GM11168 (cell line): ENCODE measurements at regions not wholly inside any gene's neighbourhood (a gene's known extent, or its start where the extent isn't known, plus 50 kb on each side); places are given as distances from the start of the nearest gene placed in this dataset.

ENCODE experiments used
- in situ Hi-C: fragments of 300-500 bp; cut with MboI; formaldehyde crosslinking; loops from one replicate; pipeline ENCODE4 v1.12.0; 2022; ENCODE audit warnings: low sequenced_read_pairs; ENCODE audit not compliant: unreplicated experiment

DNA sequence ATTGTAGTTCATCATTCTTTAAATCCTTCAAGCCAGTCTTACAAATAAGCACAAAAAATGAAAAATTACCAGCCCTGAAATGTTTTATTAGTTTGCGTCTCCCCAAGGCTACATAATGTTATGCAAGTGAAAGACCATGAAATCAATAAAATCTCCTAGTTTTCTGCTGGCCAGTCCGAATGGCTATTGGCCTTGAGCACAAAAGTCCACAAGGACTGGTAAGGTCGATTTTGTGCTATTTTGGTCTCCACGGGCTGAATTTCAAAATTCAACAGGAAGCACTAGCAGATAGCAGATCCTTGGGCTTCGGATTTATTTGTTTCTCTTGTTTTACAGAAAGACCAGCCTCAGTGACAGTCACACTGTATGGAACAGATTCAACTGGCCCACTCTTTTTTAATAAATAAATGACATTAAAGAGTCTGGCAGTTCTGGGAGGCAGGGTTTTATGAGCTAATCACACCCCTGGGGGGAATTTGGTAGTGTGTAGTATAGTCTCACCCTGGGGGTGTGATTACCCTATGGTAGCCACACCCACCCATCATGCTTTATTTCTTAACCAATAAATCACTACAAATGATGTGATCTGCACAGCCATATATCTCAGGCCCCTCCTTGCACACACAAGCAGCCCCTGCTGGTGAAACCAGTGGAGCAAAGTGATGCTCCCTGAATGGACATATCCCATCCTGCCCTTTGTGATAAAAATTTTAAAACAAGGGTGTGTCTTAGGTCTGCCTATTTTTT is 51.1 kb upstream of the TMEM33 start:
- in situ Hi-C loops = loop anchor here (25.0 kb wide), 1 partner anchor 597 kb away; no protein-coding TSS in a partner anchor

DNA sequence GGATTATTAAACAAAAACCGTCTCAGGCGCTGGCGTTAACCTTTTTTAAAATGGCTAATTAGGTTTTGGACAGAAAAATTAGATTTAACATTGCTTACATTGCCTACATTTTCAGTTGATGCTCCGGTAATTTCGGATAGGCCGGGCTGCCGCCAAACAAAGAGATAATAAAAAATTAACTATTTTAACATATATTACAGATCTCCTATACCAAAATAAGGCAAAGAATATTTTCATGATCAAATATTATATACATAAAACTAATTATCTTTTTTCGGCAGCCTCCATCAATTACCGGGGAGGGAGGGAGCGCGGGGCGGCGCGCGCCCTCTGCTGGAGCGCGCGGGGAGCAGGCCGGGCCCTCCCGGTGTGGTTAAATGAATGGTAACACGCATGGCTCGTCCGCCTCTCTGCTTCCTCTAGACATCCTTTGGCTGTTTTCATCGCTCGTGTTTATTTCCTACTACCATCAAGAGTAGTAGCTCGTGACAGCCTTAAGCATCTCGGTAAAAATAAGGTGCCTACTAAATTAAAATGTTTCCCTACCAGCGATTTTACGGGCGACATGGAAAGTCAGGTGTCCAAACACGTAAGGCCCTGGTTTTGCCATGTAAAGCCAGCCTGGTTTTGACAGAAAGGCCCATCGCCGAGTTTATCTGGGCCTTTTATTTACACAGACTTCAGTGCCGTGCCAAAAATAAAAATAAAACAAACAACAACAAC is 52.4 kb upstream of the TMEM33 start:
- in situ Hi-C loops = loop anchor here (25.0 kb wide), 1 partner anchor 595 kb away; no protein-coding TSS in a partner anchor

DNA sequence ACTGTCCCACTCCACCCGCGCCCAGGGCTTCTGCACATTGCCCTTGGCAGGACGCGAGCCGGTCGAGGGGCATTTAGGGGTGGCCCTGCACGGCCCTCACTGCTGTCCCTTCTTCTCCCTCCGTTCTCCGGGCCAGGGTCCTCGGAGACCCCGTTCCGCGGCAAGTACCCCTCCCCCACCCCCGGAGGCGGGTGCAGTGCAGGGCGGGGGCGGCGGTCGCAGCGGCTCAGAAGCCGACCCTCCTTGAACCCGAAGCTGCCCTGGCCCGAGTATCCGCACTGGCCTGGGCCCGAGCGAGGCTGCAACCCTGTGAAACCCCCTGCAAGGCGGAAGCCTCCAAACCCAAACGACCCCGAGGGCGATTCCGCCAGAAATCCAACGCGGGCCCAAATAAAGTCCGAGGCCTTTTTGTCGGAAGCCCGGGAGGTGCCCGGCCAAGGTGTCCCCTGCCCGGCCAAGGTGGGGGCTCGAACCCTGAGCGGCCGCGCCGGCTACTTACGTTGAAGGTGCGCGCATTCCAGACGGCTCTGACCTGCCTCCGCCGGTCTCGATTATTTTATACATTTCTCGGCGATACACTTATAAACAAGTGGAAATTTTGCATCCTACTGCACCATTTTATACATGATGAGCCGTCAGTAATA is 53.1 kb upstream of the TMEM33 start:
- in situ Hi-C loops = loop anchor here (25.0 kb wide), 1 partner anchor 595 kb away; no protein-coding TSS in a partner anchor

DNA sequence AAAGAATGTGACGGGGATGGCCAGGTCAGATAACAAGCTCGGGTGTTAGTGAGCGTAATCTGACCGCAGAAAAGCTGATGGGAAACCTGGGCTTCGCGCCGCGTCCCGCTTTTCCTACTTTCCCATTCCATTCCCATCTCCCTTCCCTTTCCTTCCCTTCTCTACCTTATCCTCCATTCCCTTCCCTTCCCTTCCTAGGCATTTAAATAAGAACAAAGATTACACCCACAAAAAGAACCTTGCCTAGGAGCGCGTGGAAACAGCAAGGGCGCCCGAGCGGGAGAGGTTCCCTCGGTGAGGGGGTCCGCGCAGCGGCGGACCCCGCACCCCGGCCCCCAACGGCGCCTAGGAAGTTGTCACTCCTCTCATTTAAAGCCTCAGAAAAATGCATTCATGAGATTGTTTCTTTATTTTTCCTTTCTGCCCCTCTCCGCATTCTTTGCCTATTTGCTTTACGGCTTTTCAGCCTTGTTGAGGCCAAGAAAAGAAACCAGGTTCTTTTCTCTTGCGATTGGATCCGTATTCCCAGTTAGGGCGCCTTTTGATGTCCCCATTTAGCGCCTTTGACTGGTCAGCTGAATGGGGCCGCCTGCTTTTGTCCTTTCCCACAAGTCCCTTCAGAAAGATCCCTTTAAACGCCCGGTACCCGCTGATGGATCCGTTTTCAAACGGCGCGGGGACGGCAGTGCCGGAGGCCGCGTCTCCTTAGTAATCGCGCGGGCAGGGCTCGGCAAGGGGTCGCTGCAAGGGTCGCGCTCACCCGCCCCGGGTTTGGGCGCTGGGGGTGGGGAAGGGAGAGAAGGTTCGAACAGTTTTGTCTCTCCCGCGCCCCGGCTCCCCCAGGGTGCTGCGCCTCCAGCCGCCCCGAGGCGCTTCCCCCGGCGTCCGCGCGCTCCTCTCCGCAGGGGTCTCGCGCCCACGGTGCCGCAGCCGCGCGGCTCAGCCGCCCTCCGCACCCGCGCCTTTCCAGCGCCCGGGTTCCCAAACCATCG is 54.1 kb upstream of the TMEM33 start:
- in situ Hi-C loops = loop anchor here (25.0 kb wide), 1 partner anchor 594 kb away; no protein-coding TSS in a partner anchor

DNA sequence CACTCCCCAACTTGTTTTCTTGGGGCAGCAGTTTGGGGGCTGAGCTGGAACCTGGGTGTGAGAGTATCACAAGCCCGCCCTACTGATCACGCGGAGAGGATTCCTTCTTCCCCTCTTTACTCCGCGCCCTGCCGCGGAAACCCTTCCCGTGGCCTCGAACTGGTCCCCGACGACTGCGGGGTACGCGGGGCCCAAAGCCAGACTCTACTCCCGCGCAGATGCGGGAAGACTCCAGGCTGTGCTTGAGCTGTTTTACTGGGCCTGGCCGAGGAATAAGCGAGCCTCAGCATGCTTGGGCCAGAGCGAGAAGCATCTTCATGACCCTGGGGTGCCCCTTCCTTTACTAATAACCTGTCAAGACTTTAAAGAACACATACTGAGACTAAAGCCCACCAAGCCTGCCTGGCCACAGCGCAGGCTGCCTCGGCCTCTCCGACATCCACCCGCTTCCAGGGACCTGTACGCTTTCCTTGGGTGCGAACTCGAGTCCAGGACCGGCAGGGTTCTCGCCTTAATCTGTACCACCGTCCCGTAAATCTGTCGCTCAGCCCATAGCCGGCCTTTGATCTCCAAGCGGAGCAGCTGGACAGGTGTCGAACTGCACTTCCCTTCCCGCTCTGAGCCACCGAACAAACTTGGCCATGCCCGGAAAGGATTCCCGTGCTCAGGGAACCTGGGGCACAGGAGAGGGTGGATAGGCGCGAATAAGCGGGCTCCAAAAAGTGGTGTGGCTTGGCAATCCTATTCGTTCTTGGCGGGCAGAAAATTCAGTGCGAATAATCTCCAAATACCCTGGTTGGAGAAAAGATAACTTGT is 55.0 kb upstream of the TMEM33 start:
- in situ Hi-C loops = loop anchor here (25.0 kb wide), 1 partner anchor 593 kb away; no protein-coding TSS in a partner anchor

DNA sequence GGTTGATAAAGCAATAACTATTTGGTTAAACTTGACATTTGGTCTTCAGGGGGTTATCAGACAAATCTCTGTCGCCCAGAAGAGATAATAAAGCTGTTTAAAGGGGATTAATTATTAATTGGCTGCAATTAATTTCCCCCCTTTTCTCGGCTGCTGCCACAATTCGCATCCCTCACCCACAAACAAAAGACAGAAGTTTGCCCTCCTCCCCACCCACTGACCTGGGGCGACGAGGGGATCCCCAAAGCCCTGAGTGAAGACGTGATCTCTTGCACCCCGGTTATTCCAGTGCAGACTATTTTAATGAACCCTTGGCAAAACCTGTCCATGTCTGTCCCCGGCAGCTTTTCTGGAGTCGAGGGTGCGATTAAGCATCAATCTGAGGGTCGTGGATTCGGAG is 55.7 kb upstream of the TMEM33 start:
- in situ Hi-C loops = loop anchor here (25.0 kb wide), 1 partner anchor 592 kb away; no protein-coding TSS in a partner anchor

DNA sequence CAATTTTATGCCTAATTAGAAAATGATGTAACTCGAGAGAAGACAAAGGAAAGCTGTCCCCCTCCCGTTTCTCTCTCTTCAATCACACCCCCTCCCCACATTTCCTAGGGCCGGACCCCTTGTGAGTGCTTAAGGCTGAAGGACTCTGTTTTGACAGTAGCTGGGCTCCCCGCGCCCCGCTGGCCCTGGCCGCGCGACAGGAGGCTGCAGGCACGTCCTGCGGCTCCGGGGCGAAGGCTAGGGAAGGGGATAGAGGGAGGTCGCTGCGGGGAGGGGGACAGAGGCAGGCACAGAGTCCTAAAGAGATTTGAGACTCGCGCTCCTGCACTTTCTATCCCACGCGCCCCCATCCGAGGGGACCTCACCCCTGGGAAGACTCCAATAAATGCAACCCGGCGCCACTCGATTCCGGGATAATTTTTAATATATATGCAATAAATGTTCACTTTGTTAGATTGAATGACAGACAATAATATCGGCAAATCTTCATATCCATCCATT is 56.2 kb upstream of the TMEM33 start:
- in situ Hi-C loops = loop anchor here (25.0 kb wide), 1 partner anchor 592 kb away; no protein-coding TSS in a partner anchor

DNA sequence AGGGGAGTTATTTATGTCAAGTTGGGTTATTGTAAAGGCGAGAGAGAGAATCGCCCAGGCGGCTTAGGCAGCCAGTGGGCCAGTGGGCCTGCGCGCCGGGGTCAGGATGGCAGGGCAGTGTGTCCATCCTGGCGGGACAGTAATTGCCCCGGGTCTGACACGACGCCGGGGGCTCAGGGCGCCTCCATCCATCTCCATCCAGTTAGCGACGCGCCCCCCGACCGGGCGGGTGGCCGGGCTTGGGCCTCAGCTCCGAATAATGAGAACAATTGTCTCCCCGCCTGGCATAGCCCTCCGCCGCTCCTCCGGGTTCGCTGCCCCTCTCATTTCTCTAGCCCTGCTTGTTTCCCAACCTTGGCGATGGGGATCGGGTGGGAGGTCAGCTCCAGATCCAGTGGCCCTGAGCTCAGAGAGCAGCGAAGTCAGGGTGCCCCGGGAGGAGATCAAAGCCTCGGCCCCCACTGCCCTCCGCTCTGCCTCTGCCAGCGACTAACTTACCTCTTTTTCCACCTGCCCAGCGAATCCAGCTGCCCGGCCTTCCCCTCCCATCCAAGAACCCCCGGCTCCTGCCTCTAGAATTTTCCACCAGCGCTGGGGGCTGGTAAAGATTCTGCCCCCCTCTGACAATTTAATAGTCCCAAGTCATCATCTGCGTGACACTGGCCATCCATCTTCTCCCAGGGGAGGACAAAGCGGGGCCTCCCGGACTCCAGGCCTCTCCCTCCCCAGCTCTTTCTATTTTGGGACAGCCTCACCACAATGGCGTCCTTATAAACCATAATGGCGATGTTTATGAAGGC is 56.9 kb upstream of the TMEM33 start:
- in situ Hi-C loops = loop anchor here (25.0 kb wide), 1 partner anchor 591 kb away; no protein-coding TSS in a partner anchor

DNA sequence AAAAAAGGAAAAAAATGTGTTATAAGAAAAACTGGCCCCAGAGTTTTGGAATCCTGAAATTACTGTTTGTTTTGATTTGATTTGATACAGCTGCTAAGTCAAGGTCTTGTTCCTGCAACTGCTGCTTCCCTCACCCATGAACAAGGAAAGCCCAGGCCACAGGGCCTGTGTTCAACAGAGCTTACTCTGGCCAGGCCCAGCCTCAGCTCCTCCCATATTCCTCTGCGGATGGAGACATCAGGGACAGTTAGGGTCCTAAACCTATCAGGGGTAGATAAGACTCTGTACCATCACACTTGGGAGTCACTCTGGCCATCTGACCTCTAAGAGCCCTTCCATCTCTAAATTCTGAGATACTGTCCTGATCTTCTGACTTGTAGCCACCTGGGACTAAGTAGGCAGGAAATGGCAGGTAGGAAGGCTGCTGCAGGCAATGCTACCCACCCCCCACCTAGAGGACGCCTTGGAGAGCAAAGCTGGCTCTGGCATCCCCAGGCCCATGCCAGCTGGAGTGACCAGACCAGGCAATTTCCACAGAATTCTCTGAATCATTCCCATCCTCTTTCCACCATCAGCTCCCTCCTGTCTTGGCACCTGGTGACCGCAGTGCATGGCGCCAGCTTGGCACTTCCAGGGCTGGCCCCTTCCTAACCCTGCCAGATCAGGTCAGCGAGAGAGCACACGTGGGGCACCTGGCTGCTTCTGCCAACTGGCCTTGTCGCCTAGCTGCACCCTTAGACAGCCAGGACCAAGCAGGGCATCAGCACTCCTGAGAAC is 58.0 kb upstream of the TMEM33 start:
- in situ Hi-C loops = loop anchor here (25.0 kb wide), 1 partner anchor 590 kb away; no protein-coding TSS in a partner anchor

DNA sequence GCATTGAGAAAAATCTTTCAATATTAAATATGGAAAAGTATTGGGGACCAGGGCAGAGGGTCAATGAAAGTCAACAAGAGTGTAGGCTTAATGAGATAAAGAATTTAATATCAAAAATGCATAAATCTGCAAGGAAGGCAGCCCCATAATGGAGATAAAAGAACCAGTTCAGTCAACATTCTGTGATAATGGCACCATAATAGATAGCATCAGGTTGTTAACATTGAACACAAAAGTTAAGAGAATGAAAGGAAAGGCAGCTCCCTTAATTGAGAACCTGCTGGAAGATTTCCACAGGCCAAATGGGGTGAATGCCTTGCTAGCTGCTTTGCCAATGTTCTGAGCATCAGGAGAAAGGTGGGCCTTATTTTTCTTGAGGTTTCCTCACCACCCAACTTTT is 60.4 kb upstream of the TMEM33 start:
- in situ Hi-C loops = loop anchor here (25.0 kb wide), 1 partner anchor 588 kb away; no protein-coding TSS in a partner anchor

DNA sequence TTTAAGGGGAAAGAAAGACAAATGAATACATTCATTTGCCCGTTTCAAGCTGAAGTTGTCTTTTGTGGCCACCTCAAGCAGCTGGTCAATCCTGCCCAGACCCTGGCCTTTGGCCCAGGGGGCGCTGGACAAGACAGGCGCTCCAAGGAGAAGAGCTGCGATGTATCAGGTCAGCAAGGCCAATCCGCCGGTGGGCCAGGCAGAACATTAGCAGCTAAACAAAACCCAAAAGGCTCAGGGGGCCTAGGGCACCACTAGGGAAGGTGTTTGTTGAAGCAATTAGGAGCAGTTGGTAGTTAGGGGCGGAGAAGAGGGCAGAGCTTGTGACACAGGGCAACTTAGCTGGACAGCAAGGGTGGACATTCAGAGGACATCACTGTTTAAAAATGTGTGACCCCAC is 60.8 kb upstream of the TMEM33 start:
- in situ Hi-C loops = no loop called here

DNA sequence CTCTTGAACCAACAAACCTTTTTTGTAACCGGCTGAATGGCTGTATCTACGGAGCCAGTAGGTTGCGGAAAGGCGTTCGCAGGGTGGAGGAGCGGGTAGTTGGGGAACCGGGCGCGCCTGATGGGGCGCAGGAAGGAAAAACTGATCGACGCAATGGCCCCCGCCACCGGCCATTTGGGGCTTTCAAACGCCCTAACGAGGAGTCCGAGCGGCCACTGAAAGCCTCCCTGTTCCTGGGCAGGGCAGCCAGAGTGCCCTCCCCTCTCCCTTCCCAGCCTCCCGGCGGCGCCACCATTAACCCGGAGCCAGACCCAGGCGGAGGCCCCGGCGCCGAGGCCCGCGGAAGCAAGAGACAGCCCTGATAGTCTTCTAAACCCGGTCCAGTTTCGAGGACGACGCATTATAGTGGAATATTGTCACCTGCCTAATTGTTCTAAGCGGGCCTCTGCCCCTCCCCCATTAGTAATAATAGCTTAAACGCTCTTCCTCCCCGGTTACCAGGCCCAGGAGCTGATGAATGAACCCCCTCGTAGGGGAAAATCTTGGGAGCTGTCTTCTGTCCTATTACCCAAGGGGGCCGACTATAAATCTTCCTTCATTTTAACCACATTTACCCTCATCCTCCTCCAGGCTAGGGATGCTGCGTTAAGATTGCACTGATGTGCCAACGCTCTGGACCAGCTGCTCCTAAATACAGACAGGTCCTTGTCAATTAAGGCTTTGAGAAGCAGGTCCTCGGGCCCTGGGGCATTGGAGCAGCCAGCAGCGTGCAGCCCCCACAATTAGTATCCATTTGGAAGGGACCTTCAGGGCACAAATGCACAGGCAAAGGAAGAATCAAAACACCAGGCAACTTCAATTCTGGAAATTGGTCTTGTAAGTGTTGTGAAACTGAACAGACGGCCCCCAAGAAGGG is 61.6 kb upstream of the TMEM33 start:
- in situ Hi-C loops = no loop called here

DNA sequence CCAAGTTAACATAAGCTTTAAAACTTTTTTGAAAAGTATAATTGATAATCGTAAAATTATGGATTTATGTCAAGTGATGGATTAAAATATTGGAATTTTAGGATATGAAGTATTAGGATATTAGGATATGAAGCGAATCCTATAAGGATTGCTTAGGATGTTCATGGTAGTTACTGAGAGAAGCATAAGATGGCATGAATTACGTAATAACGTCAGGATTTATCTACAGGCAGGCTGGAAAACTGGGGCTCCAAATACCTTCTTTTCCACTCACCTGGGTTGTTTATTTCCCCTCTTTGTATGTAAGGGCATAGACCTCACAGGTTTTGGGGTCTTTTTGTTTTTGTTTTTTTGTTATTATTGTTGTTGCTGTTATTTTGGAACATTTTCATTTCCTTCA is 65.2 kb upstream of the TMEM33 start:
- in situ Hi-C loops = no loop called here

DNA sequence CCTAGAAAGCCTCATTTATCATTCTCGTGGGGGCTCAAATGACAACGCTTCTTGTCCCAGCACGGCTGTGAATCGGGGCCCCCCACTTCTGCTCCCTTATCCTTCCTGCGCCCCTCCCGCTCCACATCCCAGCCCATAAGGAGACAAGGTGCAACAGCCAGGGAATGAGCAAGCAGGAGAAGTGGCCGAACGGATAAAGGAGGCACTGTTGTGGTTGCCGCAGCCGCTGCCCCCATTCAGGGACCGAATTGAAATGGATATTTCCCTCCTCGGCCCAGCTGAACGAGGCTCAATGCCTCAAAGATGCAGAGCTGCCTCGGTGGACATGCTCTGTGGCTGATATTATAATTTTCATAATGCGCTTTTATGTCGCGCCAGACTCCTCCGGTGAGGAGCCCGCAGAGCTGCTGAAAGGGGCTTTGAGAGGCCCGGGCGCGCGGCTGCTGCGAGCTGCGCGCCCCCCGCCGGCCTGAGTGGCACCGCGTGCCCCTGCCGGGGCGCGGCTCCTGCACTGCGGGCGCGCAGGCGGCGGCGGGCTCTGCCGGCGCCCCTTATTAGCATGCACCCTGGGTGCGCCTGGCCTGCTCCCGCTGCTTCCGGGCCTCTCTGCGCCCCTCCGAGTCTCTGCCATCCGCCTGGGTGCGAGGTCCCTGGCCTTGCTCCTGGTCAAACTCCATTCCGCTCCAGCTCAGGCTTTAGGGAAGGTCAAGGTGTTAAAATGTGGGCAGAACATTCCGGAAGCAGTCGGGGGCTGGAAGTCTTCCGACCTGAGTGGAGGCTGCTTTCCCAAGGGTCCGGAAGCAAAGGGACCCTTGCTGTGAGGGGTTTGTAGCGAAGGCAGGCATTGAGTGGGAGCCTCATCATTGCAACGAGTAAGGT is 68.2 kb upstream of the TMEM33 start:
- in situ Hi-C loops = no loop called here
